ENCODE measurements at regions not wholly inside any gene's neighbourhood (a gene's known extent, or its start where the extent isn't known, plus 50 kb on each side); places are given as distances from the start of the nearest gene placed in this dataset.

- H3K36me3 ChIP-seq (ENCODE audit: control insufficient read depth in 2 of 2, extremely low read depth in 1 of 2, insufficient read depth in 2 of 2, low read length in 2 of 2), result no peaks in the 10 kb centered on the region
- no peaks in the 10 kb centered on the region for H3K79me2 ChIP-seq (ENCODE audit: control insufficient read depth, insufficient read depth, low read length)
- H2AFZ ChIP-seq (ENCODE audit: low read depth, low read length), result no peak overlapping the region
- no peak for TF ChIP-seq POLR2AphosphoS5 (IDR thresholded peaks at IDR 0.05; ENCODE audit: insufficient read depth, low read depth, low read length)
- TF ChIP-seq GATA2 (IDR thresholded peaks at IDR 0.05; ENCODE audit: insufficient read depth, insufficient read length, low read depth, low read length), result no peak
- TF ChIP-seq CTCF (IDR thresholded peaks at IDR 0.05; ENCODE audit: extremely low read depth in 1 of 2, insufficient read depth in 1 of 2, low read depth in 1 of 2, low read length in 2 of 2), result peak in 1 of 2 donors; percentile 11
- H3K9me1 ChIP-seq (replicated peaks; ENCODE audit: control insufficient read depth, extremely low read depth, insufficient read depth, low read length), result no peaks in the 10 kb centered on the region
- dilution Hi-C loops (cut with MboI; ENCODE audit: extremely low pct_ligation_motif_present, low sequenced_read_pairs) (no loop called here), intact Hi-C loops (cut with micrococcal nuclease) (no loop called here)
- ChIA-PET CTCF (interaction anchor here (0.7 to 1.6 kb wide), 3 partner anchors 10 to 14 kb away, joined by 3 read pairs; no protein-coding TSS in a partner anchor), POLR2A (no interaction called here)
- BruUV-seq (replicated peaks), result no TSS peak
- H3K27me3 ChIP-seq (ENCODE audit: control insufficient read depth in 2 of 2, insufficient read depth in 2 of 2, low read length in 2 of 2), result no peaks in the 10 kb centered on the region
- no peaks in the 10 kb centered on the region for H3K9me3 ChIP-seq (replicated peaks; ENCODE audit: control insufficient read depth, insufficient read depth, low read length)
- H4K20me1 ChIP-seq (replicated peaks; ENCODE audit: control insufficient read depth, extremely low read depth, insufficient read depth, low read length), result no peaks in the 10 kb centered on the region
- H3K4me3 ChIP-seq (replicated peaks in 1 of 3; ENCODE audit: insufficient read depth in 1 of 3, low read depth in 1 of 3, low read length in 3 of 3), result no peak overlapping the region
- no peak for DNase-seq (ENCODE audit: low read depth, low spot score)
- H3K27ac ChIP-seq (ENCODE audit: insufficient read depth, low read depth, low read length), result no peak overlapping the region
- peaks cover 28% of the 10 kb centered on the region for H3K4me1 ChIP-seq (ENCODE audit: control insufficient read depth, extremely low read depth, insufficient read depth, low read length)
- no peak overlapping the region for H3K9ac ChIP-seq (replicated peaks; ENCODE audit: extremely low read depth, insufficient read depth, low read length)
- no peak for FAIRE-seq
- no peak overlapping the region for H3K4me2 ChIP-seq (ENCODE audit: insufficient read depth, low read length)
These were observed 91.4 kb downstream of the CEBPB start for GRCh38 chr20:50281831-50282591.

GRCh38 chr20:50282592-50283241 lies 92.1 kb downstream of the CEBPB start:
- ChIA-PET CTCF (interaction anchor here (1.3 to 1.6 kb wide), 3 partner anchors 9 to 91 kb away, joined by 3 to 4 read pairs (median 3); no protein-coding TSS in a partner anchor), POLR2A (no interaction called here)
- H2AFZ ChIP-seq (ENCODE audit: low read depth, low read length), result no peak overlapping the region
- no peaks in the 10 kb centered on the region for H3K9me3 ChIP-seq (replicated peaks; ENCODE audit: control insufficient read depth, insufficient read depth, low read length)
- dilution Hi-C loops (cut with MboI; ENCODE audit: extremely low pct_ligation_motif_present, low sequenced_read_pairs), result no loop called here
- intact Hi-C loops (cut with micrococcal nuclease), result no loop called here
- H3K36me3 ChIP-seq (ENCODE audit: control insufficient read depth in 2 of 2, extremely low read depth in 1 of 2, insufficient read depth in 2 of 2, low read length in 2 of 2), result no peaks in the 10 kb centered on the region
- no peak overlapping the region for H3K27ac ChIP-seq (ENCODE audit: insufficient read depth, low read depth, low read length)
- no peaks in the 10 kb centered on the region for H3K9me1 ChIP-seq (replicated peaks; ENCODE audit: control insufficient read depth, extremely low read depth, insufficient read depth, low read length)
- no peak overlapping the region for H3K9ac ChIP-seq (replicated peaks; ENCODE audit: extremely low read depth, insufficient read depth, low read length)
- TF ChIP-seq POLR2A (IDR thresholded peaks at IDR 0.05; ENCODE audit: low read depth, low read length), result no peak
- TF ChIP-seq GATA2 (IDR thresholded peaks at IDR 0.05; ENCODE audit: insufficient read depth, insufficient read length, low read depth, low read length), result no peak
- TF ChIP-seq EZH2 (IDR thresholded peaks at IDR 0.05; ENCODE audit: borderline replicate concordance, low read depth, low read length, severe bottlenecking), result no peak
- no peak for TF ChIP-seq JUN (IDR thresholded peaks at IDR 0.05; ENCODE audit: borderline replicate concordance, insufficient read depth, insufficient read length, low read depth)
- no peak for TF ChIP-seq CTCF (IDR thresholded peaks at IDR 0.05; ENCODE audit: extremely low read depth in 1 of 2, insufficient read depth in 1 of 2, low read depth in 1 of 2, low read length in 2 of 2)
- H3K27me3 ChIP-seq (ENCODE audit: control insufficient read depth in 2 of 2, insufficient read depth in 2 of 2, low read length in 2 of 2), result no peaks in the 10 kb centered on the region
- BruUV-seq (replicated peaks), result no TSS peak
- no peak for DNase-seq (ENCODE audit: low read depth, low spot score)
- no peak overlapping the region for H3K4me3 ChIP-seq (replicated peaks in 1 of 3; ENCODE audit: insufficient read depth in 1 of 3, low read depth in 1 of 3, low read length in 3 of 3)
- FAIRE-seq, result no peak
- no peak overlapping the region for H3K4me2 ChIP-seq (ENCODE audit: insufficient read depth, low read length)
- H3K4me1 ChIP-seq (ENCODE audit: control insufficient read depth, extremely low read depth, insufficient read depth, low read length), result peaks cover 28% of the 10 kb centered on the region
- H4K20me1 ChIP-seq (replicated peaks; ENCODE audit: control insufficient read depth, extremely low read depth, insufficient read depth, low read length), result no peaks in the 10 kb centered on the region
- H3K79me2 ChIP-seq (ENCODE audit: control insufficient read depth, insufficient read depth, low read length), result no peaks in the 10 kb centered on the region

Measured in endothelial cell of umbilical vein (primary cell).